ENCODE measurements at regions not wholly inside any gene's neighbourhood (a gene's known extent, or its start where the extent isn't known, plus 50 kb on each side); places are given as distances from the start of the nearest gene placed in this dataset.
A peak's percentile ranks its signal among the peaks of the same experiment; 100 is the strongest.

GRCh38 chr10:76759681-76760080, 877.9 kb downstream of the KCNMA1 start:
- Mint-ChIP-seq H3K4me1 (no peaks in the 10 kb centered on the region), H3K9me3 (no peaks in the 10 kb centered on the region), H3K36me3 (no peaks in the 10 kb centered on the region), H3K4me3 (no peak overlapping the region), H3K27ac (no peak overlapping the region), H3K27me3 (peaks cover 3% of the 10 kb centered on the region)

GRCh38 chr10:76743169-76743568, 894.4 kb downstream of the KCNMA1 start:
- H3K27ac Mint-ChIP-seq = no peak overlapping the region
- H3K27me3 Mint-ChIP-seq = no peaks in the 10 kb centered on the region
- H3K36me3 Mint-ChIP-seq = no peaks in the 10 kb centered on the region
- H3K9me3 Mint-ChIP-seq = no peaks in the 10 kb centered on the region
- H3K4me1 Mint-ChIP-seq = no peaks in the 10 kb centered on the region
- no peak overlapping the region for H3K4me3 Mint-ChIP-seq

- no peaks in the 10 kb centered on the region for H3K4me1 Mint-ChIP-seq
- H3K4me3 Mint-ChIP-seq = no peak overlapping the region
- no peaks in the 10 kb centered on the region for H3K9me3 Mint-ChIP-seq
- H3K27ac Mint-ChIP-seq = peak overlapping the region in 1 of 3 donors; percentile 11
- H3K36me3 Mint-ChIP-seq = no peaks in the 10 kb centered on the region
- H3K27me3 Mint-ChIP-seq = no peaks in the 10 kb centered on the region
Observed at GRCh38 chr10:76740514-76740913, 897.1 kb downstream of the KCNMA1 start.

- Mint-ChIP-seq H3K4me3 (no peak overlapping the region), H3K27me3 (no peaks in the 10 kb centered on the region), H3K9me3 (peaks cover 0 to 3% (median 0%) of the 10 kb centered on the region in 3 donors), H3K4me1 (no peaks in the 10 kb centered on the region), H3K27ac (no peak overlapping the region), H3K36me3 (no peaks in the 10 kb centered on the region)
Observed at GRCh38 chr10:76738991-76739390, 898.6 kb downstream of the KCNMA1 start.

GRCh38 chr10:76736815-76737618, 900.6 kb downstream of the KCNMA1 start:
- Mint-ChIP-seq H3K27ac (no peak overlapping the region), H3K4me1 (no peaks in the 10 kb centered on the region), H3K4me3 (peak overlapping the region in 1 of 4 donors; percentile 7), H3K9me3 (peaks cover 0 to 3% (median 2%) of the 10 kb centered on the region in 3 donors), H3K36me3 (no peaks in the 10 kb centered on the region), H3K27me3 (no peaks in the 10 kb centered on the region)

GRCh38 chr10:76736392-76736791, 901.2 kb downstream of the KCNMA1 start:
- Mint-ChIP-seq H3K4me1 (no peaks in the 10 kb centered on the region), H3K27ac (no peak overlapping the region), H3K9me3 (peaks cover 0 to 3% (median 2%) of the 10 kb centered on the region in 3 donors), H3K4me3 (no peak overlapping the region), H3K27me3 (no peaks in the 10 kb centered on the region), H3K36me3 (no peaks in the 10 kb centered on the region)

GRCh38 chr10:76735866-76736265, 901.7 kb downstream of the KCNMA1 start:
- Mint-ChIP-seq H3K4me1 (no peaks in the 10 kb centered on the region), H3K36me3 (no peaks in the 10 kb centered on the region), H3K4me3 (no peak overlapping the region), H3K27ac (no peak overlapping the region), H3K27me3 (no peaks in the 10 kb centered on the region), H3K9me3 (peaks cover under 1 to 3% (median 2%) of the 10 kb centered on the region in 3 donors)

- H3K27ac Mint-ChIP-seq = no peak overlapping the region
- no peaks in the 10 kb centered on the region for H3K4me1 Mint-ChIP-seq
- H3K36me3 Mint-ChIP-seq = peaks cover 2% of the 10 kb centered on the region
- peak overlapping the region in 1 of 4 donors; percentile 29 for H3K4me3 Mint-ChIP-seq
- H3K9me3 Mint-ChIP-seq = peaks cover 3 to 8% (median 4%) of the 10 kb centered on the region in 3 donors
- peaks cover 4% of the 10 kb centered on the region for H3K27me3 Mint-ChIP-seq
Observed at GRCh38 chr10:76733441-76733936, 904.1 kb downstream of the KCNMA1 start.

GRCh38 chr10:76732306-76732705, 905.3 kb downstream of the KCNMA1 start:
- Mint-ChIP-seq H3K27me3 (peaks cover 4% of the 10 kb centered on the region), H3K4me3 (peak overlapping the region in 1 of 4 donors; percentile 4), H3K4me1 (no peaks in the 10 kb centered on the region), H3K9me3 (peaks cover 3 to 8% (median 4%) of the 10 kb centered on the region in 3 donors), H3K36me3 (peaks cover 2% of the 10 kb centered on the region), H3K27ac (no peak overlapping the region)

GRCh38 chr10:76729841-76730487, 907.6 kb downstream of the KCNMA1 start:
- H3K27ac Mint-ChIP-seq = no peak overlapping the region
- no peak overlapping the region for H3K4me3 Mint-ChIP-seq
- no peaks in the 10 kb centered on the region for H3K4me1 Mint-ChIP-seq
- H3K27me3 Mint-ChIP-seq = peaks cover 4% of the 10 kb centered on the region
- H3K9me3 Mint-ChIP-seq = peaks cover 3 to 10% (median 4%) of the 10 kb centered on the region in 3 donors
- peaks cover 2% of the 10 kb centered on the region for H3K36me3 Mint-ChIP-seq

- Mint-ChIP-seq H3K27ac (no peak overlapping the region), H3K9me3 (peaks cover 3 to 10% (median 4%) of the 10 kb centered on the region in 3 donors), H3K36me3 (peaks cover 2% of the 10 kb centered on the region), H3K27me3 (peaks cover 4% of the 10 kb centered on the region), H3K4me3 (no peak overlapping the region), H3K4me1 (no peaks in the 10 kb centered on the region)
Observed at GRCh38 chr10:76729346-76729745, 908.3 kb downstream of the KCNMA1 start.

GRCh38 chr10:76727038-76727437, 910.6 kb downstream of the KCNMA1 start:
- Mint-ChIP-seq H3K27me3 (peaks cover 4% of the 10 kb centered on the region), H3K4me1 (no peaks in the 10 kb centered on the region), H3K9me3 (peaks cover 0 to 8% (median 4%) of the 10 kb centered on the region in 3 donors), H3K27ac (no peak overlapping the region), H3K4me3 (no peak overlapping the region), H3K36me3 (peaks cover 2% of the 10 kb centered on the region)

- peaks cover 0 to 1% (median 0%) of the 10 kb centered on the region in 3 donors for H3K4me1 Mint-ChIP-seq
- no peaks in the 10 kb centered on the region for H3K36me3 Mint-ChIP-seq
- H3K9me3 Mint-ChIP-seq = peaks cover 0 to 3% (median 2%) of the 10 kb centered on the region in 3 donors
- no peaks in the 10 kb centered on the region for H3K27me3 Mint-ChIP-seq
- no peak overlapping the region for H3K27ac Mint-ChIP-seq
- no peak overlapping the region for H3K4me3 Mint-ChIP-seq
Observed at GRCh38 chr10:76723844-76724243, 913.8 kb downstream of the KCNMA1 start.

- Mint-ChIP-seq H3K27ac (no peak overlapping the region), H3K27me3 (no peaks in the 10 kb centered on the region), H3K4me1 (peaks cover 0 to 1% (median 0%) of the 10 kb centered on the region in 3 donors), H3K36me3 (no peaks in the 10 kb centered on the region), H3K9me3 (peaks cover 0 to 3% (median 1%) of the 10 kb centered on the region in 3 donors), H3K4me3 (no peak overlapping the region)
Observed at GRCh38 chr10:76721891-76722505, 915.6 kb downstream of the KCNMA1 start.

- H3K27ac Mint-ChIP-seq = no peak overlapping the region
- H3K4me1 Mint-ChIP-seq = peaks cover 0 to 1% (median 0%) of the 10 kb centered on the region in 3 donors
- H3K36me3 Mint-ChIP-seq = no peaks in the 10 kb centered on the region
- no peak overlapping the region for H3K4me3 Mint-ChIP-seq
- peaks cover 0 to 10% (median 3%) of the 10 kb centered on the region in 3 donors for H3K9me3 Mint-ChIP-seq
- no peaks in the 10 kb centered on the region for H3K27me3 Mint-ChIP-seq
Observed at GRCh38 chr10:76719006-76719405, 918.6 kb downstream of the KCNMA1 start.
